Activated CD4-positive, CD25-positive, alpha-beta regulatory T cell (primary cell): ENCODE measurements at regions not wholly inside any gene's neighbourhood (a gene's known extent, or its start where the extent isn't known, plus 50 kb on each side); places are given as distances from the start of the nearest gene placed in this dataset.

Source experiments
- DNase-seq, 4 experiments: peaks; one replicate each; lab custom pipeline; 2025; lab: John Stamatoyannopoulos, UW

DNA sequence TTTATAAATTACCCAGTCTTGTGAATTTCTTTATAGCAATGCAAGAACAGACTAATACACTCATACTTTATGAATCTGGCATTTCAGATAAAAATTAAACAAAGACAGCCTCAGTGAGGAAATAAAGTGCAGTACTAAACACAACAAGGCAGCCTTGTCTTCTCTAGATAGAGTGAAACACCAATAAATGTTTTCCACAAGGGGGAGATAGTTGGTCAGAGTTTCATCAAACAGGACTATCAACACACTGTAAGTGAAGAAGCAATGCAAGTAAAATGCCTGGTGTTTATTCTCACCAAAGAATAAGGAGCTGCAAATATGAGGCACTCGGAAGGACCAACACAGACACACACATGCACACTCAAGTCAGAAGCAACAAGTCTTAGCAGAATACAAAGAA is 62.8 kb downstream of the FAM9B start:
- DNase-seq: no peak

DNA sequence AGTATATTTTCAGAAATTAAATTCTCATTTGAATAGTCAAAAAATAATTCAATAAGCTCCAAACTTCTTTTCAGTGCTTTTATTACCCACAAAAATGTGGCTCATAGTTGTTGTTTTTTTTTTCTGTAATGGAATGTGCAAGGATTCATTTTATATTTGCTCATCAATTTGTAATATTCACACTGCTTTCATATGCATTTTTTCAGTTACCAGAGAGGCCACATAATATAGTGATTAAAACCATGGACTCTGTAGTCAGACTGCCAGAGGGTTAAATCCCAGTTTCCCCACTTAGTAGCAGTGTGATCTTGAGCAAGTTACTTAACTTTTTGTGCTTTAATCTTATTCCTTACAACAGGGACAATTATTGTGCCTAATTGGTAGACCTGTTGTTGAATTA is 64.5 kb downstream of the FAM9B start:
- DNase-seq: no peak

DNA sequence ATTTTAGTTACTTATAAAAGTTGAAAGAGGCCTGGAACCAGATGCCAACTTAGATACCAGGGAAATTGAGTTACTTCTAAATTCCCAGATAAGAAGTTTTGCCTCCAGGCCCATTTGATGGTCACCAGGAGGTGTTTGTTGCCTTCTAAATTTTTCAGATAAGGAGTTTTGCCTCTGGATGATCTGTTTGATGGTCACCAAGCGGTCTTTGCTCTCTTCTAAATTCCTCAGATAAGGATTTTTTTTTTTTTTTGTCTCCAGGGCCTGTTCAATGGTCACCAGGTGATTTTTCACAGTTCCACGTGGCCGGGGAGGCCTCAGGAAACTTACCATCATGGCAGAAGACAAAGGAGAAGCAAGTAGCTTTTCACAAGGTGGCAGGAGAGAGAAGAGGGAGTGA is 66.5 kb downstream of the FAM9B start:
- no peak for DNase-seq

DNA sequence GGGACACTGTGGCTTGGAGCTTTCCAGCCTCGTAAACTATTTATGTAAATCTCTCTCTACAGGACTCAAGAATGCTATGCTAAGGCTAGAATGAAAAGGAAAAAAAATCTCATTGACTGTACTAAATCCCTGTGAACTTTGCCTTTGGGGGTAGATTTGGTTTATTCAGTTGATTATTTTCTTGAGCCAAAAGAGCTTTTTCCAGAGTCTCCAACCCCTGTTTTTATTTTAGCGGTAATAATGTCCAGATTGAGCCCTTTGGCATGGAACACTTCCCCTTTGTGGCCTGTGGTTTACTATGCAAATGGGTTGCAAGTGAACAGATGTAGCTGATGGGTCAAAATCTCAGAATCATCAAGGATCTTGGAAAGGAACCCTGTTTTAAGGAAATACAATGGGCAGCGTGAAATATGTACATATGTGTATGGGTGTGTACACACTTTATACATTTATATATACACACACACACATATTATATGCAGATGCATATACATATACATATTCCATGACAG is 72.9 kb downstream of the FAM9B start:
- no peak for DNase-seq

DNA sequence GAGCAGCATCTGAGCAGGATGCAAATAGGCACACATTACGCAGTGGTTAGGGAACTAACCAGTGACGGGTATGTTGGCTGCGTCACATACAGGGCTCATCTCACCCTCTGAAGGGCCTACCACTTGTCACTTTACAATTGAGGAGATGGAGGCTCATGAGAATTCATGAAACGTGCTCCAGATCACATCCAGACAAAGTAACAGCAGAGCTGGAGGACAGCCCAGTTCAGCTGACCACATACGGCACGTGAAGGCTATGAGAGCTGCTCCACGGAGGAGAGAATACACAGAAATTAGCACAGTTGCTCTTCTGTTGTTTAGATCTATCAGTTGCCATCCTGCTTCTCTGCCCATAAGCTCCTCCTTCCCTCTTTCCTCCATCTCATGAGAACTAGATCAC is 78.4 kb downstream of the FAM9B start:
- DNase-seq: no peak

DNA sequence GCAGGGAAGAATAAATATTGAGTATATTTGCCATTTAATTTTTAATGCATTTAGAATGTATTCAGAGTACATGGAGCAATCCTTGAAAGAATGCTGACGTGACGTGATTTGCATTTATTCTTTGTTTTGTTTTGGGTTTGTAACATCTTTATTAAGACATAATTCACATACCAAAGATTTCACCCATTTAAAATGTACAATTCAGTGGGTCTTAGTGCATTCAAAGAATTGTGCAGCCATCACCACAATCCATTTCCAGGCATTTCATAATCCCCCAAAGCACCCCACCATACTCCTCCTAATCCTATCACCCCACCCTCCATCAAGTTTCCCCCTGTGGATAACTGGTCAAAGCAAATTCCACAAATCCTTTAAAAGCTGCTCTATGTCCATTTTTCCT is 87.4 kb downstream of the FAM9B start:
- no peak for DNase-seq

DNA sequence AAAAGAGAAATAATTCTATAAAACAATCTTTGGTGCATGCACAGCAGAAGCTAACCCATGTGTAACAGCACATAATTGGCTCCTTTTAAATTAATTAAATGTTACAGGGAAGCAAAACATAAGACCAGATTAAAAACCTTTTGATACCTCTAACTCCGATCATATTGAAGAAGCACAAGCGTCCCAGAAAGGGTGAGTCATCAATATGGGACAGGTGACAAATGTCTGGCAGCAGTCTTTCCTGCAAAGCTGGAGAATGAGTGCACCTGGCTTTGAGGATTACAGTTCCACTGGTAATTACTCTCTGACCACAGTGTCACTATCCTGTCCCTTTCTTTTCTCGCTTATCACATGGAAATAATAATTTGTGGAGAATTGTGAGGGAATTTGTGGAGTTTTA is 94.6 kb downstream of the FAM9B start:
- no peak for DNase-seq

DNA sequence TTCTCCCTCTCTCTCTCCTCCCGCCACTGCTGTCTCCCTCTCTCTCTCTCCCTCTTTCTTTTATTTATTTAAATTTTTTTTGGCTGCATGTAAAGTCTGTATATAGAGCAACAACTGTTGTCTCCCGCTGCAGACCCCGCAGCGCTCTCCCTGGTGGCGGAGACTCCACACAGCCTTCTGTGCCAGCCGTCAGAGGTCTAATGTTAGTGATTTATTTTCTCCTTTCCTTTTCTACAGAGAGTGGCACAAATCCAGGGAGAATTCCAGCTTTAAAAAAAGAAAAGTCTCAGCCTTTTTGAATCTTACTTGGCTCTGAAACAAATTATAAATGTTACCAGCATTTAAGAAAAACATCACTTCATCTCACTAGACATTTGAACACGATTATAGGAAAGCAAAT is 106.2 kb downstream of the FAM9B start:
- no peak for DNase-seq

DNA sequence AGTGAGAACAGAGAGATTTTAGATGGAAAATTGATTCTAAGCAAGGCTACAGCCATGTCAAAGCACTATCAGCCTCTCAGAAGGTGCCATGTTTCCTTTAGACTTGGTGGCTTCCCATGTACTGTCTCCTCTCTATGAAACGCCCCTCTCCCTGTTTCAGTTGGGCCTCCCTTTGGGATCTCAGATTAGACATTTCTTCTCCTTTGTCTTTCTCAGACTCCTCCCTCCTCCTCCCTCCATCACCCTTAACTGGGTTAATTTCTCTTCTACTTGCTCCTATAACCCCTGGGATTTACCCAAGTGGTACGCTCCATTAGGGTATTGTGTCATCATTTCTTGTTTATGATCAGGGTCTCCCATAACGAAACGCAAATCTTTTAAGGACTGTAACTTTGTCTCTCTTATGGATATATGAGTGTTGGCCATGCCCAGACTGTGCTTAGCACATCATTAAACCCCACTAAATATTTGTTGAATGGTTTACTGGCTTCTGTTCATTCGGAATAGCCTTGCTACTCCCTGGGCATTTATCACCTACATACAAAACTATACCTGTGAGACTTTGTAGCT is 106.8 kb downstream of the FAM9B start:
- no peak for DNase-seq

DNA sequence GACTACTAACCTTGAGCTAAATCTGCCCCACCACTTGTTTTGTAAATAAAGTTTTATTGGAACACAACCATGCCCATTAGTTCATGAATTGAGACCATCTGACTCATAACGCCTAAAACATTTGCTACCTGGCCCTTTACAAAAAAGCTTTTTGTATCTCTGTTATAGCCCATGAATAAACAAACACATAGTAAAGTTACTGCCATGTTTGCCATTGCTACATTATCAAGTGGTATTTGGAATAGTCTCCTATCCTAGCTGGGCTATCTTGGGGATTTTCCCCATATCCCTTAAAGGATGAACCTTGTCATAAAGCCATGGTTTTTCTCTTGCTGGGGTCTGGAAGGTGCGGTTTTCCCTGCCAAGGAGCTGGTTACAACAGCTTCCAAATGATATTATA is 112.3 kb downstream of the FAM9B start:
- DNase-seq: no peak

DNA sequence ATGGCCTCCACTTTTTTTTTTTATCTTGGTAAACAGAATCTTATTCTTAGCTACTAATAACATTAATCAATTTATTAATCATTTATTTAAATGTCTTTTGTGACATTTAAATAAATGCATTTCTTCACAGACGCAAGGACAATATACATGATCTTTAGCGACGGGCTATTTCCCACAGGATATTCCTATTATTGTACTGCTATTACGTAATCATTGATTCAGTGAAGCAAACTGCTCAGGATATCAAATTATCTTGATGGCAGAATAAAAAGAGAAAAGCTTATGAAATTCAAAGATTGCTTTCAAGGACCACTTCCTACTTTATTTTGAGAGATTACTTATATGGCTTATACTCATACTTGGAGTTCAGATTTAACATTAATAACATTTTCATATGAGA is 114.1 kb downstream of the FAM9B start:
- DNase-seq: no peak

DNA sequence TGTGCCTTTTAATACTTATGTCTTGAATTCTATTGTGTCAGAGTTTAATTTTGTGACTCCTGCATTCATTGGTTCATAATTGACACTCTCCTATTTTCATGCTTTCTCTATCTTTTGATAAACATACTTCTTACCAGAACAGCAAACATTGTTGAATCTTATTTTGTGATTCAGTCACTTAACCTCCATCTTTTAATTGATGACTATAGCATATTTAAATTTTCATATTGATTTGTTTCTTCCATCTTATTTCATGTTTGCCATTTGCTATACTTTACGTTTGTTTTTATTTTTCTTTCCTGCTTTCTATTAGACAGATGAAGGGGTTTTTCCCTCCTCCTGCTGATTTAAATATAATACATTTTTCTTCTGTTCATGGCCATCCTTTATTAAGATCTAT is 115.5 kb upstream of the FAM9A start:
- no peak for DNase-seq

DNA sequence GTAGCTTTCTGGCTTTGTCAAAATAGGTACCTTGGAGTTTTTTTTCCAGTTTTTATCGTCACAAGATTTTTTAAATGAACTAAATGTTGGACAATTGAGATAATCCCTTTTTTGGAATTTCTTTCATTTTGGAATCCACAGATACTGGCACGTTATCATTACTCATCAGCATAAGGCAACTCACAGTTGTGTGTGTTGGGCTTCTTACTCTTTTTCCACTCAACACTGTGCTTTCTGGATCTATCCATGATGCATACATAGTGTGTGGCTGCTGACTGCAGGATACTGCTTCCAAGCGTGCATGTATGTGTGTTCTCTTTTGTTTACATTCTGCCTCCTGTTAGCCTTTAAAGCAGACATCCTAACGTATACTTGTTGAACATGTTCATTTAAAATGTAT is 113.5 kb upstream of the FAM9A start:
- no peak for DNase-seq

DNA sequence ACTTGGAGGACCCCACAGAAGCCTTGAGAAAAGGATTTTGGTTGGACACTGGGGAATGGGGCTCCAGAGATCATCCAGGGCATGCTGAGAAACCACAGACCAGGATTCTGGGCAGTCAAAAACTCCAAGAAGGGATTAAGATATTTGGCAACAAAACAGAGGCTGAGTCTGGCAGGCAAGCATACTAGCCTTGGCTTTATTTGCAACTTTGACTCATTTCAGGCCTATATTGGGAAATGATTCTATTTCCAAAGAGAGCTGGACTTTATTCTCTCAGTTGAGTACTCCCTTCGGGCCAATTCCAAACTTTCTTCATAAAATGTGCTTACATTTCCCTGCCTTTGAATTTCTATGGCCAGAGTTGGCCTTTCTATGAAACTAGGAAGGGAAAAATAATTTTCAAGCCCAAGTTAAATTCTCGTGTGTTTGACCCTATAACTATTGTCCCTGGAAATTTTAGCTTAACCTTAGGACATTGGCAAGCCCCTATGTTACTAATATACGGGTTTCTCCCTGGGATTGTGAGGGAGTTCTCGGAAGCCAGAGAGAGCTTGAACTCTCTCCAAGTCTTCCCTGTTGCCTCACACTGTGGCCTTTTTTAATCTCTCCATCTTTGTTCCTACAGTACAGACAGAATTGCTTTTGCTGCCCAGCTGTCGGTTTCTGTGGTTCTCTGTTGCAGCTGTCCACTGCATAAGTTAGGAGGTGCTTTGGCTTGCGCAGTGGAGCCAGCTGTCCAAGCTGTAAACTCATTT is 112.6 kb upstream of the FAM9A start:
- no peak for DNase-seq

DNA sequence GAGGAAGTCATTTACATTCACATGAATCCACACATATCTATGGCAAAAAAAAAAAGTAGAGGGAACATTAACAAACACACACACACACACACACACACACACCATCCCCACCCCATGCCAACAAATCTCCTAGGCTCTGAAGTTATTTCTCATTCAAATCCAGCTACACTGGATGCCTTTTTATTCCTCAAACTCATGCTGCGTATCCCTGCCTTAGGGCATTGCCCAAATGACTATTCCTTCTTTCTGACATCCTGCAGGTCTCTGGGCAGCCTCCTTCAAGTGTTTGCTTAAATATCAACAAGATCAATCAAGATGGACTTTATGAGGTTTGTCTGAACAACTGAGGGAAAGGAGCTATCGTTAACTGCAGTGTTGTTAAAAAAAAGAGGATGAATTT is 106.5 kb upstream of the FAM9A start:
- DNase-seq: no peak

DNA sequence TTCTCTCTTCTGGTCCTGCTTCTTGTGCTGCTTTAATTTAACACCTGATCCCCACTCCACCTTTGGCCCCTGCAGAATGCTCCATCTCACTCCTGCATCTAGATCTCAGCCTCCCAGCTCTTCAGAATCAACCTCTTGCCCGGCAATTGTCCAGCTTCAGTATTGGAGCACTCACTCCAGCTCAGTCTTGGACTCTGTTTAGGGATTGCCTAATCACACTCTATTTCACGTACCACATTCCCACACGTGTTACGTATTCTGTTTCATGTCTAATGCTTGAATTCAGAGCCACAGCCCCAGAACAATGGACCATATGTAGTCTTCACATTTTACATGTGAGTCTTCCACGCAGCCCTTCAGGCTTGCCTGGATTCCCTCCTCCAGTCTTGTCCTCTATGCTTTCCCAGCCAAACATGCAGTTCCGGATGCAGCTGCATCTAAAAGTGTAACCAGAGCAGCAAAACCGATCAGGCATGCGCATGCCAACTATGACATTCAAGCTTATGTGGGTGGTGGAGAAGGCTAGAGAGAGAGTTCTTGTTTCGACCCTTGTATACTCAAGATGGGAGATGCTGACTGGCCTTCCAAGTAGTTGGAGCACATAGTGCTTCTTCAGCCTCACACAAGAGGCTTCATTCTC is 105.2 kb upstream of the FAM9A start:
- DNase-seq: no peak

DNA sequence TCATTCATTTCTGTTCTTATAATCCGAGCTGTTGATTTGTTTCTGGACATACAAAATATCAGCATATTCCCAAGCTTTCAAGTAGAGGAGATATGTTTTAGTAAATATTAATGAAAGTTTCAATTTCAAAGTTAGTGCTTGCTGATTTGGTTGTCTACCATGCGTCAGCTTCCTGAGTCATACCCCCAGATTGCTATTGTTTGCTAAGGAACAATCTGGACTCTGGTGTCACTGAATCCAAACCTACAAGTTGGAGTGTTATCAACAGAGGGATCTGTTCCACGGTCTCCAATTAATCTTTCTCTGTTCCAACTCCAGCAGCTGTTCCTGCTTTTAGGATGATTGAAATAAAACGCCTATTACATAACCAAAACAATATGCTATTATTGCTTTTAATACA is 96.1 kb upstream of the FAM9A start:
- no peak for DNase-seq

DNA sequence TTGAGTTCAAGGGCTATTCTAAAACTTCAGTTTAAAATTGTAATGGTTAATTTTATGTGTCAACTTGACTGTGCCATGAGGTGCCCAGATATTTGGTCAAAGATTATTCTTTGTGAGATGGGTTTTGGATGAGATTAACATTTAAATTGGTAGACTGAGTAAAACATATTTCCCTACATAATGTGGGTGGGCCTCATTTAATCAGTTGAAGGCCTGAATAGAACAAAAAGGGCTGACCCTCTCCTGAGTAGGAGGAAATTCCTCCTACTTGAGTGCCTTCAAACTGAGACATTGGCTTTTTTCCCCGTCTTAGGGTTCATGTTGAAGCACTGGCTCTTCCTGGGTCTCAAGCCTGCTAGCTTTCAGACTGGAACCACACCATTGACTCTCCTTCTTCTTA is 89.6 kb upstream of the FAM9A start:
- DNase-seq: no peak

DNA sequence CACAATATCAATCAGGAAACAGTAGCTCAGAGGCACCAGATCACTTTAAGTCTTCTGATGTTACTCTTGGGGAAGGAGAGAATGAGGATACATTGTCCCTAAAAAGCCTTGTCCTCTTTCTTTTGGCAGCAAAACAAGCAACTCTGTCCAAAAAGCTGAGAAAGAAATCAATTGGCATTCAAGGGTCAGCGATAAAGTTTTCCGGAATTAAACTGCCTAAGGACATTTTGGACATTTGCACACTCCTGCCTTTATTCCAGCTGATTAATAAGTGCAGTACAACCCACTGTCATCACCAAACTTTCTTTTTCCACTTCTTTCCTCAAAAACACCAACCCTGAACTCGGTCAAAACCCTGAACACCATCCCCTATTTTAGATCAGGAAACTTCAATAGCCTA is 85.8 kb upstream of the FAM9A start:
- DNase-seq: no peak

DNA sequence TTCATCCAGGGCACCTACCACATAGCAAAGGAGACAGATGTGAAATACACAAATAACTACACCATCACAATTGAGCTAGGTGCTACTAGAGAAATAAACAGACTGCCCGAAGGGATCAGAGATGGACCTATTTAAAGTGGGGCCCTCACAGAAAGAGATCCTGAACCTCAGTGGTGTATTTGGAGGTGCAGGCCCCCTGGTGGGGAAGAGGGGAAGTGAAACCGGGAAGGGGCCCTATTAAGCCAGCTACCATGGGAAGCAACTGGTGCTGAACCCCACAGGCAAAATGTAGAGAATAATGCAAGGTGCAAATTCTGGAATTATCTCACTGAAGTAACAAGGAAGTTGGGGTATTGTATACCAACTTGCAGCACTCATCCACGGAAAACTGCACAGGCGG is 78.6 kb upstream of the FAM9A start:
- DNase-seq: peak in 1 of 4 experiments; percentile 0

DNA sequence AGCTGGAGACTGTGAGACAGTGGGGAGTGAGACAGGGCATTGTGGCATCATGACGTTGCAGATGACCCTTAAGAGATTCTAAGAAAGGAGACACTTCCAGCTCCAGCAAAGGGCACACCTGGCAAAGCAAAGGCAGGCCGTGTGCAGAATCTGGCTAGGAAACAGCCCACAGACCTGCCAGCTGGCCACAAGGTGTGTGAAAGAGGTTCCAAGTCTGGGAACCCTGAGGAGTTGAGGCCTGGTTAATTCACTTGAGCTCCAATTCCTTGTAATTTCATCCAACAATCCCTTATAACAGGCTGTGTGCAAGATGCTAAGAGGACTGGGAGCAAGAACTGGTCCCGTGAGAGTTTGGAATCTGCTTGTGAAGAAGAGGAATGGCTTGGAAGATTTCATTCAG is 72.8 kb upstream of the FAM9A start:
- no peak for DNase-seq

DNA sequence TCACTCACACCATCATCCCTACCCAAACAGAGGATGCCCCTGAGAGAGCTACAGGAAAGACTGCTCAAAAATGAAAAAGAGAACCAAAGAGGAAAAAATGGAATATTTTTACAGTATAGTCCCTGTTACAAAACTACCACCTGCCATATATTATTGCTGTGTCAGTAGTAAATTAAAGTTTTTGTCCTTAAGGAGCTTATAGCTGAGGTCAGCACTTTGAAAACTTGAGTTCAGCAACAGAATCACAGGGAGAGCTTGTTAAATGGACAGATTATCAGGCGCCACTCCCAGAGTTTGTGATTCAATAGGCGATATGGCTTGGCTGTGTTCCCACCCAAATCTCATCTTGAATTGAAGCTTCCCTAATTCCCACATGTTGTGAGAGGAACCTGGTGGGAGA is 71.9 kb upstream of the FAM9A start:
- no peak for DNase-seq

DNA sequence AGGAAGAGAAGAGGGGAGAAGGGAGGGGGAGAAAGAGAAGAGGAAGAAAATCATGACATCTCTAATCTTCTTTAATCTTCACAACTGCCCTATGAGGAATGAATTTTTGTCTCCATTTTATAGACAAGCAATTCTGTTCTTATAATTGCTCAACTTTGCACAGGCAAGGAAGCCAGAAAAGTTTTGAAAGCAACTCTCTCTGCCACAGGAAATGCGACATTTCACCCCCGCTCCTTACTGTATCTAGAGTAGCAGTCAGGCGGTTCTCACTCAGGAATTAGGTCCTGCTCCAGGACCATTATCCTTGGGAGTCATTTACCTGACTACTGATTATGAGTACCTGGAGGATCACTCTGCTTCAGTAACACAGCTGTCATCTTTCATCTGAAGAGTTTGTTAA is 69.2 kb upstream of the FAM9A start:
- no peak for DNase-seq

DNA sequence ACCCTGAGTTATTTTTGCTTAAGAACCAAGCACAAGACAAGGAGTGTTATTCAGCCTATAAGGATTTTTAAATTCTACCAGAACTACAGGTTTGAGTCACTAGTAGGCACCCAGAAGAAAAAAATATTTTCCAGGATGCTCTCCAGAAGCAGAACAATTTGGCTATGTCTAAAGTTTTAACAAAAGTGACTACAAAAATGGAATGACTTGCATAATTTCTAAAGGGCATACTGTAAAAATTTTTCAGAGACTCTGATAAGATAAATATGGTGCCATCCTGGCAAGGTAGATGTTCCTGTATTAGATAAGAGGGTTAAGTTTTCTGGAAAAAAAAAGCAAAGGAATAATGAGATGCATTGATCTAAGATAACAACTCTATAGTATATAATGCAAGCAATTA is 68.6 kb upstream of the FAM9A start:
- DNase-seq: no peak
